HepG2 (cell line): ENCODE measurements at regions not wholly inside any gene's neighbourhood (a gene's known extent, or its start where the extent isn't known, plus 50 kb on each side); places are given as distances from the start of the nearest gene placed in this dataset.

Experiments used
- ATAC-seq: fragments of 200-7000 bp; cut with Tn5 transposase; 3 replicates; pipeline ENCODE4 v1.9.1; 2020; ENCODE audit warnings: mild to moderate bottlenecking, moderate library complexity
- BruUV-seq: library from RNA; stranded (reverse); fragments of 400-500 nt; replicated peaks from 2 replicates; lab custom pipeline; 2021; lab: Mats Ljungman, UMichigan
- CTCF ChIA-PET: fragments of 300-600 bp; formaldehyde crosslinking; extraction: SDS; loops from one replicate; lab custom pipeline; 2021; ENCODE audit warnings: low total read pairs, inconsistent platforms, low intra/inter-chr PET ratio; lab: Yijun Ruan, JAX
- POLR2A ChIA-PET: fragments of 350-600 bp; sonication (Branson Sonifier 250); formaldehyde crosslinking; loops from one replicate; lab custom pipeline; 2020; ENCODE audit warnings: antibody characterized with exemption, inconsistent platforms; lab: Yijun Ruan, JAX
- DNase-seq: peaks from one replicate; pipeline ENCODE4 v3.0.0-alpha.2; 2015; ENCODE audit warnings: low spot score
- FAIRE-seq: peaks from 3 replicates; lab custom pipeline; 2011; peaks lifted over from hg19 to GRCh38; lab: Jason Lieb, UNC
- H2AFZ ChIP-seq: one replicate; pipeline ENCODE4 v1.6.1; 2011; ENCODE audit warnings: low read length, inconsistent platforms
- H3K27ac ChIP-seq: fragments of 300-600 bp; 3 replicates; pipeline ENCODE4 v1.8.0; 2011; ENCODE audit warnings: mixed run types, mild to moderate bottlenecking, mixed read lengths, low read length, inconsistent platforms; ENCODE audit not compliant: insufficient read depth; ENCODE audit errors: extremely low read length
- H3K27me3 ChIP-seq, 2 experiments: fragments of 200-600 bp in 1 of 2; 2 replicates in 1 of 2; 3 replicates in 1 of 2; pipeline versions ENCODE4 v1.6.0 to v1.8.0; 2011; ENCODE audit warnings: low read length in 2 of 2, mild to moderate bottlenecking in 2 of 2, moderate library complexity in 2 of 2, inconsistent platforms in 1 of 2; ENCODE audit not compliant: insufficient read depth in 2 of 2, control insufficient read depth in 1 of 2
- H3K36me3 ChIP-seq, 2 experiments: fragments of 200-600 bp in 1 of 2; replicated peaks in 1 of 2; 2 replicates in 1 of 2; 3 replicates in 1 of 2; pipeline versions ENCODE4 v1.5.1 to v1.8.0; 2011; ENCODE audit warnings: low read length in 2 of 2, inconsistent platforms in 1 of 2; ENCODE audit not compliant: insufficient read depth in 2 of 2, control insufficient read depth in 1 of 2
- H3K4me1 ChIP-seq: 2 replicates; pipeline ENCODE4 v1.5.1; 2012; ENCODE audit warnings: low read length, inconsistent platforms; ENCODE audit not compliant: insufficient read depth
- H3K4me2 ChIP-seq: 2 replicates; pipeline ENCODE4 v1.6.0; 2011; ENCODE audit warnings: low read depth, low read length, inconsistent platforms
- H3K4me3 ChIP-seq, 3 experiments: fragments of 200-600 bp in 1 of 3; sonication (generic), shearing (Covaris generic) in 1 of 3; replicated peaks in 1 of 3; 2 replicates each; pipeline ENCODE4 v1.5.1; 2011 to 2016; ENCODE audit warnings: low read length in 3 of 3, inconsistent platforms in 2 of 3, low read depth in 2 of 3, mild to moderate bottlenecking in 2 of 3, control low read depth in 1 of 3, mixed read lengths in 1 of 3; ENCODE audit not compliant: insufficient read depth in 1 of 3
- H3K79me2 ChIP-seq: one replicate; pipeline ENCODE4 v1.6.1; 2011; ENCODE audit warnings: low read length, inconsistent platforms; ENCODE audit not compliant: insufficient read depth
- H3K9ac ChIP-seq: 2 replicates; pipeline ENCODE4 v1.6.0; 2011; ENCODE audit warnings: mild to moderate bottlenecking, low read depth, low read length, inconsistent platforms; ENCODE audit not compliant: insufficient read depth
- H3K9me3 ChIP-seq: 2 replicates; pipeline ENCODE4 v1.5.1; 2012; ENCODE audit warnings: mild to moderate bottlenecking, low read length
- H4K20me1 ChIP-seq: 2 replicates; pipeline ENCODE4 v1.6.0; 2011; ENCODE audit warnings: inconsistent platforms, mild to moderate bottlenecking, low read length, moderate library complexity; ENCODE audit not compliant: insufficient read depth
- ATF7 ChIP-seq, 2 experiments: fragments of 450-650 bp in 1 of 2; sonication (generic) in 1 of 2; formaldehyde crosslinking in 1 of 2; IDR thresholded peaks; 2 replicates each; pipeline versions ENCODE4 v1.4.0 to v1.6.1; 2016 to 2020; ENCODE audit warnings: antibody characterized with exemption in 1 of 2, mild to moderate bottlenecking in 1 of 2, missing genetic modification reagents in 1 of 2
- ATF7-NPFF ChIP-seq: sonication (generic); formaldehyde crosslinking; IDR thresholded peaks from 2 replicates; pipeline ENCODE4 v1.8.1; 2023; ENCODE audit warnings: mild to moderate bottlenecking, low read depth, missing genetic modification reagents, moderate library complexity
- GPN1 ChIP-seq: sonication (generic); formaldehyde crosslinking; IDR thresholded peaks from 2 replicates; pipeline ENCODE4 v1.5.1; 2020; ENCODE audit warnings: missing genetic modification reagents, borderline replicate concordance
- RARA ChIP-seq: IDR thresholded peaks from 2 replicates; pipeline ENCODE4 v1.6.1; 2016; ENCODE audit warnings: missing genetic modification reagents, missing compliant biosample characterization
- RFX3 ChIP-seq: IDR thresholded peaks from 2 replicates; pipeline ENCODE4 v1.6.1; 2016; ENCODE audit warnings: missing biosample characterization, missing genetic modification reagents
- ZNF629 ChIP-seq: sonication (generic); formaldehyde crosslinking; conservative IDR thresholded peaks from 2 replicates; pipeline ENCODE4 v1.5.0; 2020; ENCODE audit warnings: missing genetic modification reagents
- ZSCAN22 ChIP-seq: sonication (generic); formaldehyde crosslinking; IDR thresholded peaks from 2 replicates; pipeline ENCODE4 v1.4.0; 2020; ENCODE audit warnings: mild to moderate bottlenecking, missing genetic modification reagents
- WGBS: methylation state at CpG from one replicate; pipeline ENCODE4 v1.1.6; 2017; ENCODE audit warnings: low lambda C conversion rate; 5-methylcytosine and 5-hydroxymethylcytosine counted together
- in situ Hi-C: cut with HindIII; loops from 2 replicates; pipeline ENCODE4 v1.10.0; 2017; ENCODE audit warnings: low pct_unique_long_range_greater_than_20kb; ENCODE audit not compliant: extremely low pct_ligation_motif_present
- intact Hi-C: fragments of 100-400 bp; cut with micrococcal nuclease; formaldehyde crosslinking; loops from one replicate; pipeline ENCODE4 v1.10.0; 2022; ENCODE audit not compliant: unreplicated experiment
- TF ChIP-seq, protein P1 (sequence below): sonication (generic); formaldehyde crosslinking; IDR thresholded peaks from 2 replicates; pipeline ENCODE4 v1.8.0; 2022; ENCODE audit warnings: mild to moderate bottlenecking, missing genetic modification reagents, moderate library complexity

DNA sequence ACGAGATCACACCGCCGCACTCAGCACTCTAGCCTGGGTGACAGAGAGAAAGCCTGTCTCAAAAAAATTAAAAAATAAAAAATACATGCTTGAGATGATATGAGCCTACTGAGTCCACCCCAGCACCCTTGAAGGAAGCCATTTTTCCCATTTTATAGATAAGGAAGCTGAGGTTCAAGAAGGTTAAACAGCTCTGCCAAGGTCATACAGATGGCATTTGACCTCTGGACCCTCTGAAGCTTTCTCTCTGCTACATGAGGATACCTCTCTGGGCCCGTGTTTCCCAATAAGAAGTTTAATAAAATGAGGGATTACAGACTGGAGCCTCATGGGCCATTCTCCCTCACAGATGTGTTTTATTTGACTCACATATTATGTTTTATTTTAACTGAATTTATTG is 53.9 kb upstream of the PNMA1 start:
- H3K27ac ChIP-seq: no peak overlapping the region
- TF ChIP-seq ZNF629 (CRISPR knock-in tag) (peak; percentile 39; the same call in 1 of the 2 replicates), RARA (CRISPR knock-in tag) (no peak)
- TF ChIP-seq, all 625 proteins: peak for 1
- FAIRE-seq: no peak

DNA sequence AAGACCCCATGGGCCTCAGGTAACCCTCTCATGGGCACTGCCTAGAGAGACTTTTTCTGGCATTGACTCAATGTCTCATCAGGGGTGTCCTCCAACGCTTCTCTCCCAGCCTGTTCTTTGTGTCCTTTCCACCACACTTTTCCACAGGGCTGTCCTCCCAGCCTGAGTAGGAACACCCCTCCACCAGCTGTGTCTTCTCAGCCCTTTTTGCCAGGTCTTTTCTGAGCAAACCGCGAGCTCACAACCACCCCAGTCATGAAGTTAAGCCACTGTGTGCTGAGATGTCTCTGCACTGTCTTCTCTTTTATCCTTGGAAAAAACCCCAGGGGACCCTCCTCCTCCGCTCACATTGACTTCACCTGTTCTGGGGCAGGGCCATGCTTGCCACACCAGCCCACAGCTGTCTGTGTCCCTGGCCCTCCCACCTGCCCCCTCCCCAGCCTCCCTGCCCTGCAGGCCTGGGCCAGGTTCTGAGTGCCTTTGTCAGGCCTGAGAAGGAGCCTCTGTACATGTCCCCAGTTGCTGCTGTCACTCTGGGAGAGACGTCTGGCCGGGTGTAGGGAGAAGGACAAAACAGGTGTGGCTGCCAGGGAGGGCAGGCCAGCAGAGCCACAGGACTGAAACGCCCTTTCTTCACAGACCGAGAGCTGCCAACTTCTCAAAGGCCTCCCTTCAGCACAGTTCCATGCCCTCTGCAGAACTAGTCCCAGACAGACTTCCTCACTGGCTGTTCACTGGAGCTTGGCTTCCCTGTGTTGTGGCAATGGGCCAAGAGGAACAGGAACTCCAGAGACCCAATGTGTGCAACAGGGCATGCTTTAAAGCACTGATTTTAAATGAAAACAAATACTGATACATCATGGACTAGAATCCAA is 50.5 kb upstream of the PNMA1 start:
- Histone ChIP-seq H3K4me3 (no peak overlapping the region), H3K79me2 (peaks cover 86% of the 10 kb centered on the region), H2AFZ (no peak overlapping the region), H3K4me1 (peaks cover 80% of the 10 kb centered on the region), H3K9me3 (no peaks in the 10 kb centered on the region), H3K9ac (0 out of 2 replicates have a peak overlapping the region, but pooled peaks have one; percentile 4), H3K4me2 (no peak overlapping the region), H4K20me1 (peaks cover 18% of the 10 kb centered on the region), H3K36me3 (no peaks in the 10 kb centered on the region), H3K27me3 (no peaks in the 10 kb centered on the region), H3K27ac (peak overlapping the region; percentile 3)
- WGBS: 78% methylated on average over 8 of the region's 8 CpGs
- no peak for ATAC-seq
- FAIRE-seq: no peak
- BruUV-seq: no TSS peak
- DNase-seq: no peak
- CTCF ChIA-PET: no interaction called here
- POLR2A ChIA-PET: interaction anchor here (1.3 to 4.3 kb wide), 3 partner anchors 11 to 87 kb away, joined by 3 to 29 read pairs (median 4); partner anchors contain the start of gene PTGR2
- intact Hi-C loops (no loop called here), in situ Hi-C loops (no loop called here)
- TF ChIP-seq ATF7 (IDR thresholded peaks at IDR 0.05) (no peak), ATF7 (CRISPR knock-in tag; IDR thresholded peaks at IDR 0.05) (no peak), RFX3 (CRISPR knock-in tag) (no peak), ZSCAN22 (no peak), GPN1 (CRISPR knock-in tag) (no peak), ATF7-NPFF (CRISPR knock-in tag) (no peak)
- TF ChIP-seq, protein P1, sequence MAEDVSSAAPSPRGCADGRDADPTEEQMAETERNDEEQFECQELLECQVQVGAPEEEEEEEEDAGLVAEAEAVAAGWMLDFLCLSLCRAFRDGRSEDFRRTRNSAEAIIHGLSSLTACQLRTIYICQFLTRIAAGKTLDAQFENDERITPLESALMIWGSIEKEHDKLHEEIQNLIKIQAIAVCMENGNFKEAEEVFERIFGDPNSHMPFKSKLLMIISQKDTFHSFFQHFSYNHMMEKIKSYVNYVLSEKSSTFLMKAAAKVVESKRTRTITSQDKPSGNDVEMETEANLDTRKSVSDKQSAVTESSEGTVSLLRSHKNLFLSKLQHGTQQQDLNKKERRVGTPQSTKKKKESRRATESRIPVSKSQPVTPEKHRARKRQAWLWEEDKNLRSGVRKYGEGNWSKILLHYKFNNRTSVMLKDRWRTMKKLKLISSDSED (CRISPR knock-in tag): no peak

More for the DNA sequence above, 53.9 kb upstream of the PNMA1 start:
- Histone ChIP-seq H3K4me1 (peaks cover 83% of the 10 kb centered on the region), H3K36me3 (no peaks in the 10 kb centered on the region; a peak in 1 of 5 replicates), H2AFZ (no peak overlapping the region), H3K79me2 (peaks cover 91% of the 10 kb centered on the region), H3K9ac (no peak overlapping the region), H3K4me2 (no peak overlapping the region), H3K4me3 (no peak overlapping the region), H4K20me1 (peaks cover 48% of the 10 kb centered on the region), H3K27me3 (no peaks in the 10 kb centered on the region), H3K9me3 (no peaks in the 10 kb centered on the region)
- intact Hi-C loops (no loop called here), in situ Hi-C loops (no loop called here)
- ChIA-PET POLR2A (interaction anchor here (1.0 to 5.5 kb wide), 3 partner anchors 9 to 17 kb away, joined by 3 to 57 read pairs (median 13); a partner anchor contains a TSS), CTCF (no interaction called here)
- DNase-seq: no peak
- no TSS peak for BruUV-seq
- ATAC-seq: no peak
- 88% methylated on average over 4 of the region's 4 CpGs for WGBS
